Bronchial epithelial cell (primary cell): ENCODE measurements at regions not wholly inside any gene's neighbourhood (a gene's known extent, or its start where the extent isn't known, plus 50 kb on each side); places are given as distances from the start of the nearest gene placed in this dataset.

Experiments
- DNase-seq: peaks from one replicate; pipeline ENCODE4 v3.0.0-alpha.2; 2010; ENCODE audit warnings: low read depth
- FAIRE-seq: peaks from 2 replicates; lab custom pipeline; 2011; peaks lifted over from hg19 to GRCh38; lab: Jason Lieb, UNC
- H3K27me3 ChIP-seq: 2 replicates; pipeline ENCODE4 v1.5.1; 2011; ENCODE audit warnings: low read length; ENCODE audit not compliant: control insufficient read depth, insufficient read depth
- H3K36me3 ChIP-seq: 2 replicates; pipeline ENCODE4 v1.5.1; 2011; ENCODE audit warnings: low read length; ENCODE audit not compliant: control insufficient read depth, insufficient read depth
- H3K4me3 ChIP-seq: 2 replicates; pipeline ENCODE4 v1.5.1; 2011; ENCODE audit warnings: mild to moderate bottlenecking, low read depth, low read length, control low read depth
- TF ChIP-seq, protein P1 (sequence below): IDR thresholded peaks from 2 replicates; pipeline ENCODE4 v1.5.1; 2011; ENCODE audit warnings: mild to moderate bottlenecking, moderate library complexity, low read length, control low read depth, inconsistent platforms; ENCODE audit not compliant: insufficient read depth, severe bottlenecking

DNA sequence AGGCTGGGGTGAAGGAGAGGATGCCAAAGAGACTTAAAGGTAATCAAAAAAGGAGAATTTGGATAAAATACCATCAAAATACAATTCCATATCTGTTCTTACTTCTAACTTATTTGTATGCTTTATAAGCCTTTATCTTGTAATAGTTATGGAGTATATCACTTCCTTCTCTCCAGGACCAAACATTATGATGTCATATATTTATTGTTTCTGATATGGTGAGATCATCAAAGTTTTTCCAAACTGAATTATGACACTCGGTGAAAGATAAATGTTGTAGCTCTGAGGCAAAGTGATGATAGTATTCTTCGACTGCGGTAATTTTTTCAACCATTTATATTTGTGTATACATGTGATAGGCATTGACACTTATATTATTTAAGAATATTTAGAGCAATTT, 619.3 kb upstream of the TECRL start:
- FAIRE-seq (no peak), DNase-seq (no peak)
- Histone ChIP-seq H3K27me3 (no peaks in the 10 kb centered on the region), H3K36me3 (no peaks in the 10 kb centered on the region), H3K4me3 (no peak overlapping the region)
- TF ChIP-seq, protein P1, sequence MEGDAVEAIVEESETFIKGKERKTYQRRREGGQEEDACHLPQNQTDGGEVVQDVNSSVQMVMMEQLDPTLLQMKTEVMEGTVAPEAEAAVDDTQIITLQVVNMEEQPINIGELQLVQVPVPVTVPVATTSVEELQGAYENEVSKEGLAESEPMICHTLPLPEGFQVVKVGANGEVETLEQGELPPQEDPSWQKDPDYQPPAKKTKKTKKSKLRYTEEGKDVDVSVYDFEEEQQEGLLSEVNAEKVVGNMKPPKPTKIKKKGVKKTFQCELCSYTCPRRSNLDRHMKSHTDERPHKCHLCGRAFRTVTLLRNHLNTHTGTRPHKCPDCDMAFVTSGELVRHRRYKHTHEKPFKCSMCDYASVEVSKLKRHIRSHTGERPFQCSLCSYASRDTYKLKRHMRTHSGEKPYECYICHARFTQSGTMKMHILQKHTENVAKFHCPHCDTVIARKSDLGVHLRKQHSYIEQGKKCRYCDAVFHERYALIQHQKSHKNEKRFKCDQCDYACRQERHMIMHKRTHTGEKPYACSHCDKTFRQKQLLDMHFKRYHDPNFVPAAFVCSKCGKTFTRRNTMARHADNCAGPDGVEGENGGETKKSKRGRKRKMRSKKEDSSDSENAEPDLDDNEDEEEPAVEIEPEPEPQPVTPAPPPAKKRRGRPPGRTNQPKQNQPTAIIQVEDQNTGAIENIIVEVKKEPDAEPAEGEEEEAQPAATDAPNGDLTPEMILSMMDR = no peak

DNA sequence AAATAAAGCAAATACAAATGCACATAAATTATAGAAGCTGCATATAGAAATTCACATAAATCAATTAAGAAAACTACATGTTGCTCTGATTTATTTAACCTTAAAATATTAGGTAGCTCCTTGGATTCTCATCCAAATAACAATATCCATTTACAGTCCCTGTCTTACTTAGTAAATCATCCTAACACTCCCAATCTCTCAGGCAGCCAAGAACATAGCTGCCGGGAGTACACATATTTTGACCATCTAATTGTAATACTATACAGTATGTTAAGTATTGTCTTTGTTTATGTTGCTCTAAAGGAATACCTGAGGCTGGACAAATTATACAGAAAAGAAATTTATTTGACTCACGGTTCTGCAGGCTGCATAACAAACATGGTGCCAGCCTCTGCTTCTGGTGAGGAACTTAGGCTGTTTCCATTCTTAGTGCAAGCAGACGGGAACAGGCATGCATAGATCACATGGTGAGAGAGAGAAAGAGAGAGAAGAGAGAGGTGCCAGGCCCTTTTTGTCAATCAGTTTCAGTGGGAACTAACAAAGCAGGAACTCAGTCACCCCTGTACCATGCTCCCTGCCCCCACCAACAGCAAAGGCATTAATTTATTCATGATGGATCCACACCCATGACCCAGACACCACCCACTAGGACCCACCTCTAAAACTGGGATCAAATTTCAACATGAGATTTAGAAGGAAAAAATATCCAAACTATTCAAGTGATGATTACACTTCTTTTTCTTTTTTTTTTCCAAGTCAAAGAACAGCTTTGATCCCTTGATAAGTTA, 614.8 kb upstream of the TECRL start:
- no peak for FAIRE-seq
- TF ChIP-seq, protein P1 = no peak
- no peak for DNase-seq
- Histone ChIP-seq H3K36me3 (no peaks in the 10 kb centered on the region), H3K4me3 (no peak overlapping the region), H3K27me3 (no peaks in the 10 kb centered on the region)

DNA sequence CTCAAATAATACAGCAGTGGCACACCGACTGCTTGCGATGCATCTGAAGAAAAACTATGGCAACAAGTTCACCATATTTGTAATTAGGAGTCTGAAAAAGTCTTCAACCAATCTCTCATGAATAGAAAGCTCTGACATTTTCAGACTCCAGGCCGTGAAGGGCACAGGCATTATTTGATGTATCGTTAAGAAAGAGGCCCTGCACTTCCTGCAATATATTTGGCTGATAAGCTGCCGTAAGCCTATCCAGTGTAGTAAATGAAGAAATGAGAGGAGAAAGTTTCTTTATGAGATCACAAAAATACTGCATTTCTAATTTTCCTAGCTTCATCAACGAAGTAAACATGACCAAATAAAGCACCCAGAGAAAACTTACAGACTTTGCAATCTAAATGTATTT, 613.8 kb upstream of the TECRL start:
- DNase-seq (no peak), FAIRE-seq (no peak)
- TF ChIP-seq, protein P1 = no peak
- Histone ChIP-seq H3K36me3 (no peaks in the 10 kb centered on the region), H3K27me3 (no peaks in the 10 kb centered on the region), H3K4me3 (no peak overlapping the region)

DNA sequence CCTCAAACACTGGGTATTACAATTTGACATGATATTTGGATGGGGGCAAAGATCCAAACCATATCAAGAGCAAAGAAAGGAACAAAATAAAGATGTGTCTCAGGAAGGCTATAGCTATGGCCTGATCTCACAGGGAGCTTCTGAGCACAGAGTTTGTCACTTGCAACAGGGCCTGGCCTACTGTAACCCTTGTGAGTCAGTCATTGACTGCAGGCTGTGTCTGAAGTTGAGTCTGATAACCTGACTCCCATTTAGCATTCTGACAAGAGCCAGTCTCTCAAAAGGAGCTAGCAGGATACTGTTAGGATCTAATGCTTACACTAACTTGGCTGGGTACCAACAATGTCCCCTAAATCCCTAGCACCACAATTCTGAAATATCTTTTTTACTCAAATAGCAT, 612.5 kb upstream of the TECRL start:
- Histone ChIP-seq H3K27me3 (no peaks in the 10 kb centered on the region), H3K36me3 (no peaks in the 10 kb centered on the region), H3K4me3 (no peak overlapping the region)
- TF ChIP-seq, protein P1 = no peak
- FAIRE-seq (no peak), DNase-seq (no peak)

DNA sequence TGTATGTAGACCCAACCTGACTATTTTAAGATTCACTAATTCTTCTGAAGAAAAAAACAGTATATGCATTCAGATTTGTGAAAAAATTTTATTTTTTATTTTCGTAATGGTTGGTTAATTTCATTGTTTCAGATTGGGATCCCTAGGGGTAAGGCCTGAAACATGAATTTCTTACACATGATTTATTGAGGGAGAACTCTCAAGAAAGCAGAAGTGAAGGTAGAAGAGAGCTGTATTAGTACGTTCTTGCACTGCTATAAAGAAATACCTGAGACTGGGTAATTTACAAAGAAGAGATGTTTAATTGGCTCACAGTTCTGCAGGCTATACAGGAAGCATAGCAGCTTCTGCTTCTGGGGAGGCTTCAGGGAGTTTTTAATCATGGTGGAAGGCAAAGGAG, 611.9 kb upstream of the TECRL start:
- H3K27me3 ChIP-seq = no peaks in the 10 kb centered on the region
- H3K4me3 ChIP-seq = no peak overlapping the region
- TF ChIP-seq, protein P1 = no peak
- H3K36me3 ChIP-seq = no peaks in the 10 kb centered on the region
- no peak for FAIRE-seq
- DNase-seq = no peak

DNA sequence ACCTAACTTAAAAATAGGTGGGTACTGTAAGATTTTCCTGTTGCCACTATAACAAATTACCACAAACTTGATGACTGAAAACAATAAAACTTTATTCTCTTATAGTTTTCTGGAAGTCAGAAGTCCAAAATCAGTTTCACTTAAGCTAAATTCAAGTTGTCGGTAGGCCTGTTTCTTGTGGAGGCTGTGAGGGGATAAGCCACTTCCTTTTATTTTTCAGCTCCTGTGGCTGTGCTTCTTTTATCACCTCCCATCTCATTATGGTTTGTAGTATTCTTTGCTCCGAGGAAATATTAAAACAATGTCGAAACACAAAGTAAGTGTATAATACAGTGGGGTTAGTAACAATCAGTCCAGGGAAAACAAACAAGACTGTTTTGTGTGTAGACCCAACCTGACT, 610.5 kb upstream of the TECRL start:
- TF ChIP-seq, protein P1 = no peak
- Histone ChIP-seq H3K36me3 (no peaks in the 10 kb centered on the region), H3K4me3 (no peak overlapping the region), H3K27me3 (no peaks in the 10 kb centered on the region)
- FAIRE-seq (no peak), DNase-seq (no peak)
